CD1c-positive myeloid dendritic cell (primary cell): ENCODE measurements at regions not wholly inside any gene's neighbourhood (a gene's known extent, or its start where the extent isn't known, plus 50 kb on each side); places are given as distances from the start of the nearest gene placed in this dataset.

Experiments
- DNase-seq: peaks from one replicate; pipeline ENCODE4 v3.0.0-alpha.2; 2016; ENCODE audit errors: extremely low spot score

GRCh38 chr12:94031763-94032162, 116.6 kb upstream of the PLXNC1 start:
- DNase-seq = no peak

- DNase-seq = no peak
These were observed 116.0 kb upstream of the PLXNC1 start for GRCh38 chr12:94032368-94032767.

GRCh38 chr12:94033101-94033500, 115.3 kb upstream of the PLXNC1 start:
- no peak for DNase-seq

GRCh38 chr12:94033784-94034183, 114.6 kb upstream of the PLXNC1 start:
- DNase-seq = no peak

- DNase-seq = no peak
These were observed 110.9 kb upstream of the PLXNC1 start for GRCh38 chr12:94037444-94037843.

GRCh38 chr12:94038605-94039004, 109.8 kb upstream of the PLXNC1 start:
- no peak for DNase-seq

- DNase-seq = no peak
These were observed 109.1 kb upstream of the PLXNC1 start for GRCh38 chr12:94039199-94039840.

- DNase-seq = no peak
These were observed 108.5 kb upstream of the PLXNC1 start for GRCh38 chr12:94039914-94040313.

- DNase-seq = no peak
These were observed 106.5 kb upstream of the PLXNC1 start for GRCh38 chr12:94041850-94042249.

GRCh38 chr12:94042321-94042720, 106.1 kb upstream of the PLXNC1 start:
- no peak for DNase-seq

- no peak for DNase-seq
These were observed 101.6 kb upstream of the PLXNC1 start for GRCh38 chr12:94046626-94047410.

- DNase-seq = no peak
These were observed 100.4 kb upstream of the PLXNC1 start for GRCh38 chr12:94047781-94048567.

- DNase-seq = no peak
These were observed 99.6 kb upstream of the PLXNC1 start for GRCh38 chr12:94048757-94049156.

GRCh38 chr12:94049718-94050117, 98.7 kb upstream of the PLXNC1 start:
- DNase-seq = no peak

- DNase-seq = no peak
These were observed 94.7 kb upstream of the PLXNC1 start for GRCh38 chr12:94053676-94054075.

GRCh38 chr12:94055528-94055927, 92.8 kb upstream of the PLXNC1 start:
- no peak for DNase-seq

- DNase-seq = no peak
These were observed 91.8 kb upstream of the PLXNC1 start for GRCh38 chr12:94056419-94057158.

GRCh38 chr12:94057262-94058151, 90.9 kb upstream of the PLXNC1 start:
- DNase-seq = no peak

GRCh38 chr12:94059394-94060368, 88.7 kb upstream of the PLXNC1 start:
- no peak for DNase-seq

GRCh38 chr12:94062194-94062593, 86.2 kb upstream of the PLXNC1 start:
- no peak for DNase-seq
